ENCODE measurements at regions not wholly inside any gene's neighbourhood (a gene's known extent, or its start where the extent isn't known, plus 50 kb on each side); places are given as distances from the start of the nearest gene placed in this dataset.

- TF ChIP-seq, protein P1, sequence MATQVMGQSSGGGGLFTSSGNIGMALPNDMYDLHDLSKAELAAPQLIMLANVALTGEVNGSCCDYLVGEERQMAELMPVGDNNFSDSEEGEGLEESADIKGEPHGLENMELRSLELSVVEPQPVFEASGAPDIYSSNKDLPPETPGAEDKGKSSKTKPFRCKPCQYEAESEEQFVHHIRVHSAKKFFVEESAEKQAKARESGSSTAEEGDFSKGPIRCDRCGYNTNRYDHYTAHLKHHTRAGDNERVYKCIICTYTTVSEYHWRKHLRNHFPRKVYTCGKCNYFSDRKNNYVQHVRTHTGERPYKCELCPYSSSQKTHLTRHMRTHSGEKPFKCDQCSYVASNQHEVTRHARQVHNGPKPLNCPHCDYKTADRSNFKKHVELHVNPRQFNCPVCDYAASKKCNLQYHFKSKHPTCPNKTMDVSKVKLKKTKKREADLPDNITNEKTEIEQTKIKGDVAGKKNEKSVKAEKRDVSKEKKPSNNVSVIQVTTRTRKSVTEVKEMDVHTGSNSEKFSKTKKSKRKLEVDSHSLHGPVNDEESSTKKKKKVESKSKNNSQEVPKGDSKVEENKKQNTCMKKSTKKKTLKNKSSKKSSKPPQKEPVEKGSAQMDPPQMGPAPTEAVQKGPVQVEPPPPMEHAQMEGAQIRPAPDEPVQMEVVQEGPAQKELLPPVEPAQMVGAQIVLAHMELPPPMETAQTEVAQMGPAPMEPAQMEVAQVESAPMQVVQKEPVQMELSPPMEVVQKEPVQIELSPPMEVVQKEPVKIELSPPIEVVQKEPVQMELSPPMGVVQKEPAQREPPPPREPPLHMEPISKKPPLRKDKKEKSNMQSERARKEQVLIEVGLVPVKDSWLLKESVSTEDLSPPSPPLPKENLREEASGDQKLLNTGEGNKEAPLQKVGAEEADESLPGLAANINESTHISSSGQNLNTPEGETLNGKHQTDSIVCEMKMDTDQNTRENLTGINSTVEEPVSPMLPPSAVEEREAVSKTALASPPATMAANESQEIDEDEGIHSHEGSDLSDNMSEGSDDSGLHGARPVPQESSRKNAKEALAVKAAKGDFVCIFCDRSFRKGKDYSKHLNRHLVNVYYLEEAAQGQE (IDR thresholded peaks at IDR 0.05; ENCODE audit: borderline replicate concordance in 1 of 2, low read depth in 1 of 2, low read length in 2 of 2), result no peak
- TF ChIP-seq, protein P2, sequence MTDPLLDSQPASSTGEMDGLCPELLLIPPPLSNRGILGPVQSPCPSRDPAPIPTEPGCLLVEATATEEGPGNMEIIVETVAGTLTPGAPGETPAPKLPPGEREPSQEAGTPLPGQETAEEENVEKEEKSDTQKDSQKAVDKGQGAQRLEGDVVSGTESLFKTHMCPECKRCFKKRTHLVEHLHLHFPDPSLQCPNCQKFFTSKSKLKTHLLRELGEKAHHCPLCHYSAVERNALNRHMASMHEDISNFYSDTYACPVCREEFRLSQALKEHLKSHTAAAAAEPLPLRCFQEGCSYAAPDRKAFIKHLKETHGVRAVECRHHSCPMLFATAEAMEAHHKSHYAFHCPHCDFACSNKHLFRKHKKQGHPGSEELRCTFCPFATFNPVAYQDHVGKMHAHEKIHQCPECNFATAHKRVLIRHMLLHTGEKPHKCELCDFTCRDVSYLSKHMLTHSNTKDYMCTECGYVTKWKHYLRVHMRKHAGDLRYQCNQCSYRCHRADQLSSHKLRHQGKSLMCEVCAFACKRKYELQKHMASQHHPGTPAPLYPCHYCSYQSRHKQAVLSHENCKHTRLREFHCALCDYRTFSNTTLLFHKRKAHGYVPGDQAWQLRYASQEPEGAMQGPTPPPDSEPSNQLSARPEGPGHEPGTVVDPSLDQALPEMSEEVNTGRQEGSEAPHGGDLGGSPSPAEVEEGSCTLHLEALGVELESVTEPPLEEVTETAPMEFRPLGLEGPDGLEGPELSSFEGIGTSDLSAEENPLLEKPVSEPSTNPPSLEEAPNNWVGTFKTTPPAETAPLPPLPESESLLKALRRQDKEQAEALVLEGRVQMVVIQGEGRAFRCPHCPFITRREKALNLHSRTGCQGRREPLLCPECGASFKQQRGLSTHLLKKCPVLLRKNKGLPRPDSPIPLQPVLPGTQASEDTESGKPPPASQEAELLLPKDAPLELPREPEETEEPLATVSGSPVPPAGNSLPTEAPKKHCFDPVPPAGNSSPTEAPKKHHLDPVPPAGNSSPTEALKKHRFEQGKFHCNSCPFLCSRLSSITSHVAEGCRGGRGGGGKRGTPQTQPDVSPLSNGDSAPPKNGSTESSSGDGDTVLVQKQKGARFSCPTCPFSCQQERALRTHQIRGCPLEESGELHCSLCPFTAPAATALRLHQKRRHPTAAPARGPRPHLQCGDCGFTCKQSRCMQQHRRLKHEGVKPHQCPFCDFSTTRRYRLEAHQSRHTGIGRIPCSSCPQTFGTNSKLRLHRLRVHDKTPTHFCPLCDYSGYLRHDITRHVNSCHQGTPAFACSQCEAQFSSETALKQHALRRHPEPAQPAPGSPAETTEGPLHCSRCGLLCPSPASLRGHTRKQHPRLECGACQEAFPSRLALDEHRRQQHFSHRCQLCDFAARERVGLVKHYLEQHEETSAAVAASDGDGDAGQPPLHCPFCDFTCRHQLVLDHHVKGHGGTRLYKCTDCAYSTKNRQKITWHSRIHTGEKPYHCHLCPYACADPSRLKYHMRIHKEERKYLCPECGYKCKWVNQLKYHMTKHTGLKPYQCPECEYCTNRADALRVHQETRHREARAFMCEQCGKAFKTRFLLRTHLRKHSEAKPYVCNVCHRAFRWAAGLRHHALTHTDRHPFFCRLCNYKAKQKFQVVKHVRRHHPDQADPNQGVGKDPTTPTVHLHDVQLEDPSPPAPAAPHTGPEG (CRISPR knock-in tag; IDR thresholded peaks at IDR 0.05), result no peak
- TF ChIP-seq KAT7 (CRISPR knock-in tag; IDR thresholded peaks at IDR 0.05; ENCODE audit: borderline replicate concordance) (no peak), ZNF543 (CRISPR knock-in tag; IDR thresholded peaks at IDR 0.05) (no peak), BATF2 (CRISPR knock-in tag; IDR thresholded peaks at IDR 0.05) (no peak), PHF8 (CRISPR knock-in tag; IDR thresholded peaks at IDR 0.05) (no peak)
- TF ChIP-seq, protein P3, sequence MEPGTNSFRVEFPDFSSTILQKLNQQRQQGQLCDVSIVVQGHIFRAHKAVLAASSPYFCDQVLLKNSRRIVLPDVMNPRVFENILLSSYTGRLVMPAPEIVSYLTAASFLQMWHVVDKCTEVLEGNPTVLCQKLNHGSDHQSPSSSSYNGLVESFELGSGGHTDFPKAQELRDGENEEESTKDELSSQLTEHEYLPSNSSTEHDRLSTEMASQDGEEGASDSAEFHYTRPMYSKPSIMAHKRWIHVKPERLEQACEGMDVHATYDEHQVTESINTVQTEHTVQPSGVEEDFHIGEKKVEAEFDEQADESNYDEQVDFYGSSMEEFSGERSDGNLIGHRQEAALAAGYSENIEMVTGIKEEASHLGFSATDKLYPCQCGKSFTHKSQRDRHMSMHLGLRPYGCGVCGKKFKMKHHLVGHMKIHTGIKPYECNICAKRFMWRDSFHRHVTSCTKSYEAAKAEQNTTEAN (CRISPR knock-in tag; conservative IDR thresholded peaks at IDR 0.05), result no peak
- TF ChIP-seq, protein P4, sequence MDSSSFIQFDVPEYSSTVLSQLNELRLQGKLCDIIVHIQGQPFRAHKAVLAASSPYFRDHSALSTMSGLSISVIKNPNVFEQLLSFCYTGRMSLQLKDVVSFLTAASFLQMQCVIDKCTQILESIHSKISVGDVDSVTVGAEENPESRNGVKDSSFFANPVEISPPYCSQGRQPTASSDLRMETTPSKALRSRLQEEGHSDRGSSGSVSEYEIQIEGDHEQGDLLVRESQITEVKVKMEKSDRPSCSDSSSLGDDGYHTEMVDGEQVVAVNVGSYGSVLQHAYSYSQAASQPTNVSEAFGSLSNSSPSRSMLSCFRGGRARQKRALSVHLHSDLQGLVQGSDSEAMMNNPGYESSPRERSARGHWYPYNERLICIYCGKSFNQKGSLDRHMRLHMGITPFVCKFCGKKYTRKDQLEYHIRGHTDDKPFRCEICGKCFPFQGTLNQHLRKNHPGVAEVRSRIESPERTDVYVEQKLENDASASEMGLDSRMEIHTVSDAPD (CRISPR knock-in tag; IDR thresholded peaks at IDR 0.05), result no peak
- TF ChIP-seq, protein P5, sequence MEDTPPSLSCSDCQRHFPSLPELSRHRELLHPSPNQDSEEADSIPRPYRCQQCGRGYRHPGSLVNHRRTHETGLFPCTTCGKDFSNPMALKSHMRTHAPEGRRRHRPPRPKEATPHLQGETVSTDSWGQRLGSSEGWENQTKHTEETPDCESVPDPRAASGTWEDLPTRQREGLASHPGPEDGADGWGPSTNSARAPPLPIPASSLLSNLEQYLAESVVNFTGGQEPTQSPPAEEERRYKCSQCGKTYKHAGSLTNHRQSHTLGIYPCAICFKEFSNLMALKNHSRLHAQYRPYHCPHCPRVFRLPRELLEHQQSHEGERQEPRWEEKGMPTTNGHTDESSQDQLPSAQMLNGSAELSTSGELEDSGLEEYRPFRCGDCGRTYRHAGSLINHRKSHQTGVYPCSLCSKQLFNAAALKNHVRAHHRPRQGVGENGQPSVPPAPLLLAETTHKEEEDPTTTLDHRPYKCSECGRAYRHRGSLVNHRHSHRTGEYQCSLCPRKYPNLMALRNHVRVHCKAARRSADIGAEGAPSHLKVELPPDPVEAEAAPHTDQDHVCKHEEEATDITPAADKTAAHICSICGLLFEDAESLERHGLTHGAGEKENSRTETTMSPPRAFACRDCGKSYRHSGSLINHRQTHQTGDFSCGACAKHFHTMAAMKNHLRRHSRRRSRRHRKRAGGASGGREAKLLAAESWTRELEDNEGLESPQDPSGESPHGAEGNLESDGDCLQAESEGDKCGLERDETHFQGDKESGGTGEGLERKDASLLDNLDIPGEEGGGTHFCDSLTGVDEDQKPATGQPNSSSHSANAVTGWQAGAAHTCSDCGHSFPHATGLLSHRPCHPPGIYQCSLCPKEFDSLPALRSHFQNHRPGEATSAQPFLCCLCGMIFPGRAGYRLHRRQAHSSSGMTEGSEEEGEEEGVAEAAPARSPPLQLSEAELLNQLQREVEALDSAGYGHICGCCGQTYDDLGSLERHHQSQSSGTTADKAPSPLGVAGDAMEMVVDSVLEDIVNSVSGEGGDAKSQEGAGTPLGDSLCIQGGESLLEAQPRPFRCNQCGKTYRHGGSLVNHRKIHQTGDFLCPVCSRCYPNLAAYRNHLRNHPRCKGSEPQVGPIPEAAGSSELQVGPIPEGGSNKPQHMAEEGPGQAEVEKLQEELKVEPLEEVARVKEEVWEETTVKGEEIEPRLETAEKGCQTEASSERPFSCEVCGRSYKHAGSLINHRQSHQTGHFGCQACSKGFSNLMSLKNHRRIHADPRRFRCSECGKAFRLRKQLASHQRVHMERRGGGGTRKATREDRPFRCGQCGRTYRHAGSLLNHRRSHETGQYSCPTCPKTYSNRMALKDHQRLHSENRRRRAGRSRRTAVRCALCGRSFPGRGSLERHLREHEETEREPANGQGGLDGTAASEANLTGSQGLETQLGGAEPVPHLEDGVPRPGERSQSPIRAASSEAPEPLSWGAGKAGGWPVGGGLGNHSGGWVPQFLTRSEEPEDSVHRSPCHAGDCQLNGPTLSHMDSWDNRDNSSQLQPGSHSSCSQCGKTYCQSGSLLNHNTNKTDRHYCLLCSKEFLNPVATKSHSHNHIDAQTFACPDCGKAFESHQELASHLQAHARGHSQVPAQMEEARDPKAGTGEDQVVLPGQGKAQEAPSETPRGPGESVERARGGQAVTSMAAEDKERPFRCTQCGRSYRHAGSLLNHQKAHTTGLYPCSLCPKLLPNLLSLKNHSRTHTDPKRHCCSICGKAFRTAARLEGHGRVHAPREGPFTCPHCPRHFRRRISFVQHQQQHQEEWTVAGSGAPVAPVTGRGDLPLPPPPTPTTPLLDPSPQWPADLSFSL (CRISPR knock-in tag; IDR thresholded peaks at IDR 0.05), result no peak
Measured at GRCh38 chr2:173537694-173538093, 183.0 kb downstream of the CDCA7 start (continued).

Data from HepG2 (cell line).